ENCODE measurements at regions not wholly inside any gene's neighbourhood (a gene's known extent, or its start where the extent isn't known, plus 50 kb on each side); places are given as distances from the start of the nearest gene placed in this dataset.

GRCh38 chr4:100870940-100871772 is 353.3 kb upstream of the EMCN start:
- TF ChIP-seq CTCF (IDR thresholded peaks at IDR 0.05; ENCODE audit: insufficient read depth, low read length, poor library complexity, severe bottlenecking), result no peak
- TF ChIP-seq EZH2phosphoT487 (conservative IDR thresholded peaks at IDR 0.05; ENCODE audit: low read length), result no peak

Data from SU-DHL-6 (cell line).